Progenitor cell of endocrine pancreas (in vitro differentiated cells): ENCODE measurements at regions not wholly inside any gene's neighbourhood (a gene's known extent, or its start where the extent isn't known, plus 50 kb on each side); places are given as distances from the start of the nearest gene placed in this dataset.

Experiments used
- DNase-seq: peaks from one replicate; pipeline ENCODE4 v3.0.0; 2021; ENCODE audit warnings: low spot score; ENCODE audit not compliant: unreplicated experiment
- H3K27ac Mint-ChIP-seq: 2 replicates; pipeline ENCODE4 v1.8.0; 2021; ENCODE audit warnings: mild to moderate bottlenecking, moderate library complexity, mixed read lengths
- H3K27me3 Mint-ChIP-seq: 2 replicates; pipeline ENCODE4 v1.8.0; 2021; ENCODE audit warnings: mixed read lengths
- H3K36me3 Mint-ChIP-seq: 2 replicates; pipeline ENCODE4 v1.8.0; 2022; ENCODE audit warnings: mixed read lengths; ENCODE audit not compliant: insufficient read depth
- H3K4me1 Mint-ChIP-seq: 2 replicates; pipeline ENCODE4 v1.8.0; 2021; ENCODE audit warnings: low read depth, mixed read lengths
- H3K4me3 Mint-ChIP-seq: 2 replicates; pipeline ENCODE4 v1.8.0; 2021; ENCODE audit warnings: low read depth, mild to moderate bottlenecking, moderate library complexity, mixed read lengths
- H3K9me3 Mint-ChIP-seq: 2 replicates; pipeline ENCODE4 v1.8.0; 2021; ENCODE audit warnings: low read depth, mixed read lengths
- CTCF ChIP-seq: fragments of 200-600 bp; sonication (generic); IDR thresholded peaks from one replicate; pipeline ENCODE4 v1.5.0; 2021; ENCODE audit warnings: antibody characterized with exemption, mild to moderate bottlenecking; ENCODE audit not compliant: unreplicated experiment

GRCh38 chr11:29024386-29024785 is 916.2 kb downstream of the METTL15 start:
- peaks cover 1% of the 10 kb centered on the region for H3K4me1 Mint-ChIP-seq
- no peak for DNase-seq
- peaks cover 14% of the 10 kb centered on the region for H3K9me3 Mint-ChIP-seq
- H3K27me3 Mint-ChIP-seq, result no peaks in the 10 kb centered on the region
- no peak overlapping the region for H3K4me3 Mint-ChIP-seq
- no peak overlapping the region for H3K27ac Mint-ChIP-seq
- H3K36me3 Mint-ChIP-seq, result no peaks in the 10 kb centered on the region
- TF ChIP-seq CTCF, result no peak

DNA sequence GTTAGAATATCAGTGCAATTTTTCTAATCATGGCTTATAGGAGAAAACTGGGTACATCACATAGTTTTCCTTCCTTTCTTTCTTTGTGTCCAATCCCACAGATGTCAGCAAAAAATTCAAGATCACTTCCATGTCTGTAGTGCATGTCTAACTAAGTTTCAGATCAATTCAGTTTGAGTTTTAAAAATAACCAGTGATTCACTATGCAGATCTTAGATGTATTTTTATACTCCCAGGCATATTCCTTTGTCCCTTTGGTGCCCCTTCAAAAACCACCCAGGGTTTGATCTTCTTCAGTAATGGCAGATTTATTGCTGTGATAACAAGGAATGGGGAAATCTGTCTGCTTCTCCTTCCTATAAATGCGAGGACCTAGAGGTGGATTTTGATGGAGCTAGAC is 915.6 kb downstream of the METTL15 start:
- H3K36me3 Mint-ChIP-seq, result no peaks in the 10 kb centered on the region
- no peak for TF ChIP-seq CTCF
- no peak overlapping the region for H3K27ac Mint-ChIP-seq
- H3K4me3 Mint-ChIP-seq, result no peak overlapping the region
- H3K27me3 Mint-ChIP-seq, result no peaks in the 10 kb centered on the region
- no peak for DNase-seq
- peaks cover 9% of the 10 kb centered on the region for H3K9me3 Mint-ChIP-seq
- peaks cover 1% of the 10 kb centered on the region for H3K4me1 Mint-ChIP-seq

- H3K4me1 Mint-ChIP-seq, result peaks cover 4% of the 10 kb centered on the region
- H3K27me3 Mint-ChIP-seq, result no peaks in the 10 kb centered on the region
- no peak for TF ChIP-seq CTCF
- H3K36me3 Mint-ChIP-seq, result no peaks in the 10 kb centered on the region
- H3K4me3 Mint-ChIP-seq, result no peak overlapping the region
- no peak overlapping the region for H3K27ac Mint-ChIP-seq
- no peak for DNase-seq
- H3K9me3 Mint-ChIP-seq, result peaks cover 4% of the 10 kb centered on the region
Measured at GRCh38 chr11:29022676-29023075, 914.5 kb downstream of the METTL15 start.

GRCh38 chr11:29019960-29020683 is 911.9 kb downstream of the METTL15 start:
- no peaks in the 10 kb centered on the region for H3K27me3 Mint-ChIP-seq
- no peaks in the 10 kb centered on the region for H3K9me3 Mint-ChIP-seq
- peaks cover 4% of the 10 kb centered on the region for H3K4me1 Mint-ChIP-seq
- no peak for DNase-seq
- no peak overlapping the region for H3K4me3 Mint-ChIP-seq
- no peak overlapping the region for H3K27ac Mint-ChIP-seq
- no peaks in the 10 kb centered on the region for H3K36me3 Mint-ChIP-seq
- peak; percentile 64 for TF ChIP-seq CTCF

DNA sequence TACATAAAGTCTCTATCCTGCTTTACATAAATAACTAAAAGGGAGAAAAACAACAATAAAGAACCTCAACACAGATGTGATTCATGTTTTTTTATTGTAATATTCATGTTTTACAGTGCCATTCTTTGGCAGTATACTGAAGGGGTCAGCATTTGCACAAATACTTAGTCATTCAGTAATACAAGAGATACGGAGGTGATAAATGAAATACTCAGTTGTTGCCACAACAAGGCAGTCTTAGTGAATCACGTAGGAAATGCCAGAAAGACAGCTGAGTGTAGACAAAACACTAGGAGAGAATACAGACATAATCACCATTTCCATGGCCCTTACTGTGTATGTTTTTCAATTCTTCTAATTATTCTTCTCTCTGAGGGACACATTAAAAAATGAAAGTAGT is 910.4 kb downstream of the METTL15 start:
- Mint-ChIP-seq H3K4me3 (no peak overlapping the region), H3K4me1 (peaks cover 4% of the 10 kb centered on the region), H3K27ac (no peak overlapping the region), H3K9me3 (no peaks in the 10 kb centered on the region), H3K27me3 (no peaks in the 10 kb centered on the region), H3K36me3 (no peaks in the 10 kb centered on the region)
- no peak for TF ChIP-seq CTCF
- DNase-seq, result no peak
